Osteoblast (primary cell): ENCODE measurements at regions not wholly inside any gene's neighbourhood (a gene's known extent, or its start where the extent isn't known, plus 50 kb on each side); places are given as distances from the start of the nearest gene placed in this dataset.

Experiments
- DNase-seq: peaks from one replicate; pipeline ENCODE4 v3.0.0; 2011; ENCODE audit warnings: low spot score, mixed read lengths; ENCODE audit not compliant: insufficient read length; ENCODE audit errors: missing footprints
- H2AFZ ChIP-seq: 2 replicates; pipeline ENCODE4 v1.6.0; 2011; ENCODE audit warnings: mild to moderate bottlenecking, low read length
- H3K27ac ChIP-seq: 2 replicates; pipeline ENCODE4 v1.5.1; 2011; ENCODE audit warnings: mild to moderate bottlenecking, low read depth, low read length, moderate library complexity
- H3K27me3 ChIP-seq: 2 replicates; pipeline ENCODE4 v1.6.0; 2012; ENCODE audit warnings: mild to moderate bottlenecking, control low read depth, inconsistent platforms, low read length, moderate library complexity; ENCODE audit not compliant: insufficient read depth
- H3K36me3 ChIP-seq: 2 replicates; pipeline ENCODE4 v1.5.1; 2011; ENCODE audit warnings: mild to moderate bottlenecking, low read length, control low read depth, moderate library complexity; ENCODE audit not compliant: insufficient read depth
- H3K4me1 ChIP-seq: 2 replicates; pipeline ENCODE4 v1.5.1; 2011; ENCODE audit warnings: mild to moderate bottlenecking, low read length, control low read depth, moderate library complexity; ENCODE audit not compliant: insufficient read depth
- H3K4me2 ChIP-seq: 2 replicates; pipeline ENCODE4 v1.6.0; 2011; ENCODE audit warnings: mild to moderate bottlenecking, low read length; ENCODE audit not compliant: insufficient read depth
- H3K4me3 ChIP-seq: fragments of 200-600 bp; sonication (generic); 3 replicates; pipeline ENCODE4 v1.5.1; 2012; ENCODE audit warnings: mild to moderate bottlenecking, low read length, inconsistent platforms; ENCODE audit not compliant: insufficient read depth
- H3K79me2 ChIP-seq: 2 replicates; pipeline ENCODE4 v1.6.0; 2012; ENCODE audit warnings: mild to moderate bottlenecking, low read length, control low read depth, inconsistent platforms; ENCODE audit not compliant: insufficient read depth
- H3K9me3 ChIP-seq: 2 replicates; pipeline ENCODE4 v1.5.1; 2011; ENCODE audit warnings: low read depth, low read length, control low read depth
- H4K20me1 ChIP-seq: 2 replicates; pipeline ENCODE4 v1.6.0; 2012; ENCODE audit warnings: mild to moderate bottlenecking, low read length, control low read depth; ENCODE audit not compliant: insufficient read depth
- CTCF ChIP-seq: IDR thresholded peaks from 2 replicates; pipeline ENCODE4 v1.5.1; 2011; ENCODE audit warnings: mild to moderate bottlenecking, low read depth, low read length, moderate library complexity; ENCODE audit errors: extremely low read depth

DNA sequence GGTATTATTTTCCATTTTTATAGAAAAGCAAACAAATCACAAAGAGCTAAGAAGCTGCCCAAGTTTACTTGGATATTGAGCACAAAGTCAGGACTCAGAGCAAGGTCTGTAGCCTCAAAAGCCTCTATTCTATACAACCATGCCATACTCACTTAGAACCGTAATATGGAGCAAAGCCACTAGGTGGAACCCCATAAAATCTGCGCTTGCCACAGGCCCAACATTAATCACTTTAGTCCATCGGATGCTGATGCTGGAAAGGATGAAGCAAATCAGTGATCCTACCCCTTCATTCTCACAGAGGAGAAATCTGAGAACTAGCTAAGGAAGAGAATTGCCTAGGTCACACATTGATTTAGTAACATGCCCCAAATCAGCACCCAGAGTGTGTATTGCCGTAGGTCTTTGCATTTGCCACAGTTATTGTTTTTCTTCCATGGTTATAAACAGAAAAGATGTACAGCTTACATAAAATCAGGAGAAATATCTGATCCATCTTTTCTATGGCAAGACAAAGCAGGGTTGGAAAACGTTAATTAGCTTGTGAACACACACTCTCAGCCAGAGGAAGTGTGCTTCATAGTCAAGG is 56.7 kb upstream of the RAB38 start:
- Histone ChIP-seq H2AFZ (no peak overlapping the region), H3K4me3 (no peak overlapping the region), H3K4me2 (no peak overlapping the region), H3K27me3 (no peaks in the 10 kb centered on the region), H3K9me3 (no peaks in the 10 kb centered on the region), H4K20me1 (no peaks in the 10 kb centered on the region), H3K27ac (no peak overlapping the region), H3K79me2 (no peaks in the 10 kb centered on the region), H3K36me3 (no peaks in the 10 kb centered on the region), H3K4me1 (no peaks in the 10 kb centered on the region)
- peak; percentile 60 for DNase-seq
- TF ChIP-seq CTCF = peak; percentile 69

DNA sequence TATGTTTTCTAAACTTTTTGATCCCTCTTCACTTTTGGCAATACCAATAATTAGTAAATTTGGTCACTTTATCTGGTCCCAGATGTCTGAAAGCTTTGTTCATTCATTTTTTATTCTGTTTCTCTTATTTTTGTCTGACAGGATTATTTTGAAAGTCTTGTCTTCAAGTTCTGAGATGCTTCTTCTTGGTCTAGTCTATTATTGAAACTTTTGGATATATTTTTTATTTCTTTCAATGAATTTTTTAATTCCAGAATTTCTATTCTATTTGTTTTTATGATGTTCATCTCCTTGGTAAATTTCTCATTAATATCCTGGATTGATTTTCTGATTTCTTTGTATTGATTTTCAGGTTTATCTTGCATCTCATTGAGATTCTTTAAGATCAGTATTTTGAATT is 54.1 kb upstream of the RAB38 start:
- Histone ChIP-seq H3K9me3 (no peaks in the 10 kb centered on the region), H3K36me3 (no peaks in the 10 kb centered on the region), H3K79me2 (no peaks in the 10 kb centered on the region), H3K4me3 (no peak overlapping the region), H3K27ac (no peak overlapping the region), H2AFZ (no peak overlapping the region), H3K4me1 (no peaks in the 10 kb centered on the region), H4K20me1 (no peaks in the 10 kb centered on the region), H3K27me3 (no peaks in the 10 kb centered on the region), H3K4me2 (no peak overlapping the region)
- TF ChIP-seq CTCF = no peak
- no peak for DNase-seq
